GM19240 (cell line): ENCODE measurements at regions not wholly inside any gene's neighbourhood (a gene's known extent, or its start where the extent isn't known, plus 50 kb on each side); places are given as distances from the start of the nearest gene placed in this dataset.
"Not testable (repeated sequence)": the region's sequence is repeated elsewhere in the genome, so short reads cannot be mapped to it uniquely, and the experiment has no call there.

Experiments
- DNase-seq: peaks from one replicate; pipeline ENCODE4 v3.0.0; 2011; ENCODE audit warnings: low spot score; ENCODE audit not compliant: insufficient read length

- no peak for DNase-seq
Measured at GRCh38 chr12:124476011-124476400, 91.4 kb downstream of the NCOR2 start.

GRCh38 chr12:124475295-124476010, 92.0 kb downstream of the NCOR2 start:
- no peak for DNase-seq

- no peak for DNase-seq
Measured at GRCh38 chr12:124474709-124475108, 92.7 kb downstream of the NCOR2 start.

- DNase-seq, result no peak
Measured at GRCh38 chr12:124472690-124473279, 94.6 kb downstream of the NCOR2 start.

- DNase-seq, result no peak
Measured at GRCh38 chr12:124471828-124472227, 95.6 kb downstream of the NCOR2 start.

- no peak for DNase-seq
Measured at GRCh38 chr12:124470806-124471205, 96.6 kb downstream of the NCOR2 start.

- no peak for DNase-seq
Measured at GRCh38 chr12:124470139-124470538, 97.3 kb downstream of the NCOR2 start.

GRCh38 chr12:124469193-124469888, 98.1 kb downstream of the NCOR2 start:
- DNase-seq, result no peak

- not testable (repeated sequence) for DNase-seq
Measured at GRCh38 chr12:124467549-124467948, 99.9 kb downstream of the NCOR2 start.

- DNase-seq, result peak; percentile 82
Measured at GRCh38 chr12:124466216-124467128, 100.9 kb downstream of the NCOR2 start.

- DNase-seq, result no peak
Measured at GRCh38 chr12:124465473-124465872, 101.9 kb downstream of the NCOR2 start.

- no peak for DNase-seq
Measured at GRCh38 chr12:124464830-124465229, 102.6 kb downstream of the NCOR2 start.

- no peak for DNase-seq
Measured at GRCh38 chr12:124464062-124464461, 103.3 kb downstream of the NCOR2 start.

GRCh38 chr12:124463341-124463921, 104.0 kb downstream of the NCOR2 start:
- no peak for DNase-seq

GRCh38 chr12:124462750-124463149, 104.7 kb downstream of the NCOR2 start:
- no peak for DNase-seq

GRCh38 chr12:124461851-124462623, 105.4 kb downstream of the NCOR2 start:
- no peak for DNase-seq

- no peak for DNase-seq
Measured at GRCh38 chr12:124461241-124461673, 106.2 kb downstream of the NCOR2 start.

- no peak for DNase-seq
Measured at GRCh38 chr12:124460771-124461170, 106.6 kb downstream of the NCOR2 start.

- no peak for DNase-seq
Measured at GRCh38 chr12:124459852-124460645, 107.4 kb downstream of the NCOR2 start.
